Stimulated activated CD8-positive, alpha-beta memory T cell treated with anti-CD3 and anti-CD28 coated beads, Interleukin-2, amount 100 ng/mL, for 48 hours (primary cell): ENCODE measurements at regions not wholly inside any gene's neighbourhood (a gene's known extent, or its start where the extent isn't known, plus 50 kb on each side); places are given as distances from the start of the nearest gene placed in this dataset.
"Not testable (repeated sequence)": the region's sequence is repeated elsewhere in the genome, so short reads cannot be mapped to it uniquely, and the experiment has no call there.

ENCODE experiments used
- DNase-seq, 2 donors: peaks; one replicate each; pipeline ENCODE4 v3.0.0-alpha.2; 2020; ENCODE audit warnings: low read depth in 2 of 2

DNA sequence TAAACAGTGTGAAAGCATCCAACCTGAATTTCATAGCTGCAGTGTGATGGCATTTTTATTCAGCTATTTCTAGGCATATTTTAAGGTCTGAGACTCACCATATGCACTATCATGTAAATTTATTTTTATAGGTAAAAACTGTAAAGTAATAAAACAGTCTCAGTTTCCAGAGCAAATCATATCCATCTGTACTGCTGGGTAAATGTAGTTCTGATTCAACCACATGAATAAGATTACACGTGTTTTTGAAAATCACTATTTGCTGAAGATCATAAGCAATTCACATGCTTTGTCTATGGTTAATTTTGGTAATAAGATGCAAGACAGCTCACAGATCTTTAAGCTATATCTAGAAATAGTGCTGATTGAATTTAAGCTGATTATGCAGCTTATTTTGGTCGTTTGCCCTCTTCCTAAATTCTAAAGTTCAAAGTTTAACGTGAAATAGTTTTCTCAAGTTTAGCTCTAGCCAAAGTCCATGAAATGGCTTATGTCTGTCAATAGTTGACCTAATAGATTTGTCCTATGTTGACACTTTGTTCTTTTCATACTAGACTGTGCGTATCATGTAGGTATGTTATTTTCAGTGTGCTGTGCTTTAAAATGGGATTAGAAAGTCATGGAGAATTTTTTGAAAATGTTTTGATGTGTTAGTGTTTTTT, 489.0 kb downstream of the USP25 start:
- DNase-seq: no peak

DNA sequence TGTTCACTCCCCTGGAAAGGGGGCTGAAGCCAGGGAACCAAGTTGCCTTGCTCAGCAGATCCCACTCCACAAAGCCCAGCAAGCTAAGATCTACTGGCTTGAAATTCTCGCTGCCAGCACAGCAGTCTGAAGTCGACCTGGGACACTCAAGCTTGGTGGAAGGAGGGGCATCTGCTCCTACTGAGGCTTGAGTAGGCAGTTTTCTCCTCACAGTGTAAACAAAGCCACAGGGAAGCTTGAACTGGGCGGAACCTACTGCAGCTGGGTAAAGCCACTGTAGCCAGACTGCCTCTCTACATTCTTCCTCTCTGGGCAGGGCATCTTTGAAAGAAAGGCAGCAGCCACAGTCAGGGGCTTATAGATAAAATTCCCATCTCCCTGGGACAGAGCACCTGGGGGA, 495.0 kb downstream of the USP25 start:
- DNase-seq: not testable (repeated sequence)

DNA sequence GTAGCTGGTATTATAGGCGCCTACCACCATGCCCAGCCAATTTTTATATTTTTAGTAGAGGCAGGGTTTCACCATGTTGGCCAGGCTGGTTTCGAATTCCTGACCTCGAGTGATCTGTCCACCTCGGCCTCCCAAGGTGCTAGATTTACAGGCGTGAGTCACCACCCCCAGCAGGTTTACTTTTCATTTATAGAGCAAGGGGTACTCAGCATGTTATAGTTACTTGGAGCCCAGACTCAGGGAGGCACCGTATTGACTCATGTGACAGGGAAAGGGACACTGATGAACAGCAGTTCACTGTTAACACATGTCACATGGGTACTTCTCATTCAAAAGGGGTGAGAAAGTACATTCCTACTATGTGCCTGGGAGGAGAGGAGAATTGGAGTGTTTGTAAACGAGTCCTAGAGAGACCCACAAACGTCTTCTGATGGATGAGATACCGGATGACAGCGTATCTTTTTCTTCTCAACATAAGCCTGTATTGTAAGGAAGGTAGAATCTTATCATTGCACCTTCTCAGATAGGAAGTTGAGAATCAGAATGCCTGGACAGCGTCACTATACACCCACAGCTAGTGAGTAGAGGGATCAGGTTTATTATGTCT, 510.0 kb downstream of the USP25 start:
- no peak for DNase-seq

DNA sequence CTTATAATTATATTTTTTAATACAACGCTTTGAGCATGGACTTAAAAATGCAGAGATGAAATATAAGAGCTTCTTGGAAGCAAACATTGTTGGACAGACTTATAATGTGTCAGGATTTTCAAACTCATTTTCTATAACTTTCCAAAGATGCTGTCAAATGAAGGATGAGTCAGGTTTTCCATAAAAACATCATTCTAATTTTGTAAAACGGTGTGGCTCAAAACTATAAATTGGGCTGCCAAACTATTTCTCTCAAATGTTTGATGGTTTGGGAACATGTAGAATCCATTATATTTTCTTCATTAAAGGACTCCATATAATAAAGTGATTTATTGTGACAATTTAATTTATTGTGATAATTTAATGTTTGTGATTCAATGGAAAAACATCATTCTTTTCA, 511.2 kb downstream of the USP25 start:
- no peak for DNase-seq

DNA sequence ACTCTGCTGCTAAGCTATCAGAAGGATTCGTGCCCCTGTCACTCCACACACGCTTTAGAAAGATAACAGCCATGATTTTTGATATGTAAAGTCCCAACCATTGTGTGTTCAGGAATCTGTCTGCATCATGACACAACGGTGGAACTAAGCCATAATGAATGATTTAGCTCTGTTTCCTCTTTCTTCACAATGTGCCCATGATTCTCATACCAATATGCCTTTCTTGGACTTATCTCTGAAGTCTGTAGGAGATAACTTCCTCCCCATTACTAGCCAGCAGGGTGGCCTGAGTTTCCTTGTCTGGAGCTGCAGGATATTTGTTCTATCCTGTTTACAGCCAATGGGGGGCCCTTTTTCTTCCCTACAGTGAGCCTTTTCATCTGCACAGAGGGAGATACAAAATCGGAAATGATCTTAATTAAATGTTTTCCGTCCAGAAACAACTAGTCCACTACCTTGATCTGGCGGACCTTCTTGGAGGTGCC, 511.7 kb downstream of the USP25 start:
- DNase-seq: no peak

DNA sequence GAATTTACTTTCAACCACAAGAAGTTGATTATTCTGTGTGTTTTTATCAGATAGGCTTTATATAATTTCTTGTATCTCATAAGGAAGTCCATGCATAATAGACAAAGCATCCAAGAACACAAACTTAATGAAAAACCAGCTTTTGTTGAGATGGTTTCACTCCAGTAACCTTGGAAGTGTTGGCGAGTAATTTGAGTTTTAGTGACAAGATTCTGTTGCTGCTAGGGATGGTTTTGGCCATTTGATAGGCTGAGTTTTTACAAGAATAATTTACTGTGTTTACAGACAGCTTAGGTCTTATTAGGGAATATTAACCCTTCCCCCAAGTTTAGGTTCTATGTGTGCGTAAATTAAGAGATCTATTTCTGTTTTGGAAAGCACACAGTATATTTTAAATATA, 513.6 kb downstream of the USP25 start:
- no peak for DNase-seq

DNA sequence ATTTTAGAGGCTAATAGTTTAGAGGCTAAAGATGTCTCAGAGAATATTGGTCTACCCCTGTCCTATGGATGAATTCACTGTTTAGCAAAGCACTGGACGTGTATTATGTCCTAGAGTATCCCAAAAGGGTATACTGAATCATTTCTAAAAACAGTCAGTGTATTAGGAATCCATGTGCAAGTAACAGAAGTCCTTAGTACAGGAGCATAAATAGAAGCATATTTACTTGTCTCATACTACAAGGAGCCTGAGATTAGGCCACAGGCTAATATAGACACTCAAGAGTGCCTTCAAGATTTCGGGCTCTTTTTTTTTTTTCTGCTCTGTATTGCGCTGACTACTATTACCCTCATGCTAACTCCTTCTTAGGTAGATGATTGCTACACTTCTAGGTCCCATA, 518.9 kb downstream of the USP25 start:
- DNase-seq: no peak

DNA sequence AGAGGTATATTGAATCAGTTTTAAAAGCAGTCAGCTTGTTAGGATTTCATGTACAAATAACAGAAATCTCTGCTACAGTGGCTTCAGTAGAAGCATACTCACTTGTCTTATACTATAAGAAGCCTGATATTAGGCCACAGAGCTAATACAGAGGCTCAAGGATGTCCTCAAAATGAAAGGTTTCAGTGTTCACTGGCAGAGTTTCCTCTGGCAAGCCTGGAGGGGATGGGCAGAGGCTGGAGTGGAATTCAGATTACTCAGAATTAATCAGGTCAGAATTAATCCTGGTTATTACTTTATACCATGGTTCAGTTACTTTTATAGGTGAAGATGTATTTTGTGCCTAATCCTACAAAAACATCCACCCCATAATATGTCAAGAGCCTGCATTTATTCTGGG, 520.5 kb downstream of the USP25 start:
- no peak for DNase-seq

DNA sequence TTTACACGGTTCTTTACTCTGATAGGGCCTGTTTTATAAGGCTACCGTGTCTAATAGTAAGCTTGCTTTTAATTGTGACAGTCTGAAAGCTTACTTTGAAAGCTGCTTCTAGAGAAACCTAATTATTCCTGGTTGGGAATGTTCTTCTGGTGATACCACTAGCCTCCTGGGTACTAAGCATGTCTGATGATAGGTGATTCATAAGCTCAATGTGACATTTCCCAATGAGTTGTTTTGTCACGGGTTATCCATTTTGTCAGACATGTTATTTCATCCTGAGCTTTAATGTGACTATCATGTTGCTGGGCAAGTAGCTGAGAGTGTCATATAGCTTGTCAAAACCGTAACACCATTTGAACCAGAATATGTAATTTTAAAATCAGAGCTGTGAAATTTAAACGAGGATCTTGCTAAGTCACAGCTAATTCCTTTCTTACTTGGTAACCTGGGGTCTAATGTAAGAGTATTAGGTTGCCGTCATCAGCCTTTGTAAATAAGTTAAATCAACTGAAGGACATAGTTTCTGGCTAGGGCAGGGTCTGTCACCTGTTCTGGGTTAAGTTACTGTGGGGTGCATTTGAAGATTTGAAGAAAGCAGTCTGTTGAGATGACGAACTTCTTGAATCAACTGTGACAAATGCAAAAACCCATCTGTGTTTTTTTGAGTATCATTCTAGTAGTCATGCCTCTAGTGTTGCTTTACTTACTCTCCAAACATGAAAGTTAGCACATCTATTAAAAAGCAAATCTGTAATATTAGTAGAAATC, 529.2 kb downstream of the USP25 start:
- DNase-seq: no peak

DNA sequence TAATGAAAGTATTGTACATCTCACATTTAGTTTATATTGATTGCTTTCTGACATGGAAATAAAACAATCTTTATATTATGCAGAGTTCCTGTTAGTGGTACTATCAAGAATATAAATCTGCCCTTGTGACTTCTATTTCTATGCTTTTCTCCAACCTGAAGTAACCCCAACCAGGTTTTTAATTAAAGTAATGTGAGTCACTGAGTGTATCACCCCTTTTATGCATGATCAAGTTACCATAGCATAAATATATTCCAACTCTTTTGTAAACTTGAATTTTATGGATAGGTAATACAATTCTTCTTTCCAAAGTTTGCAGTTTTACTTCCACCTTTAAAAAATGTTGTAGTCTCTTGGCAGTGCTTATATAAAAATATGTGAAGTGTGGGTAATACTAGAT, 532.3 kb downstream of the USP25 start:
- DNase-seq: no peak

DNA sequence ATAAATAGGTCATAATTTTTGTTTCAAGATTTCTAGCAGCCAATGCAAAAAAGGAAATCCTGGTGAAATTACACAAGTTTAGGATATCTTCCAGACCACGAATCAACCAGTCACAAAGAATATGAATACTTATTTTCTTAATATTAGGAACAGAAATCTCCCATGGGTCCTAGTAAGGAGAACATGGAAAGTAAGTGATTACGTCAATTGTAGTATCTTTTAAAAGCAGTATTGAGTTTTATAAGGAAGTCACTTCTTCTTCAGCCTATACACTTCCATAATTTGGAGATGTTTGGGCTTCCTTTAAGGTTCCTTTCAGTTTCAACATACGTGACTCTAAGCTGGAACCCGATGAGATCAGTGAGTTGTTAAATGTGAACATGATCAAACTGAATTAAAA, 534.5 kb downstream of the USP25 start:
- no peak for DNase-seq

DNA sequence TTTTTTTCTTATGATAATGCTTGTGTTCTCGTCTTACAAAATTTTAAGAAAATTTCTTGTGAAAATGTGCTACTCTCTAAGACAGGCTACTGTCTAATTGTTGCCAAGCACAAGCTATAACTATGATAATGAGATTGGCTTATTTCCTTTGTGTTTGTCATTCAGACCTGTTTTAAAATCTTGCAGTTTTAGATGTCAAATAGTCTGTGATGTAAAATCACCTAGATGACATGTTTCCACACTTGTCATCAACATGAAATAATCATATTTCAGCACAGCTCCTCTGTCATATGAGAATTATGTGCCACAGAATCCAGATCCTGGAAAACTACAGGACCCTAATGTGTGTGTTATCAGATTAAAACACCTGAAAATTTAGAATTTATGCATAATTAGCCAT, 539.7 kb downstream of the USP25 start:
- no peak for DNase-seq

DNA sequence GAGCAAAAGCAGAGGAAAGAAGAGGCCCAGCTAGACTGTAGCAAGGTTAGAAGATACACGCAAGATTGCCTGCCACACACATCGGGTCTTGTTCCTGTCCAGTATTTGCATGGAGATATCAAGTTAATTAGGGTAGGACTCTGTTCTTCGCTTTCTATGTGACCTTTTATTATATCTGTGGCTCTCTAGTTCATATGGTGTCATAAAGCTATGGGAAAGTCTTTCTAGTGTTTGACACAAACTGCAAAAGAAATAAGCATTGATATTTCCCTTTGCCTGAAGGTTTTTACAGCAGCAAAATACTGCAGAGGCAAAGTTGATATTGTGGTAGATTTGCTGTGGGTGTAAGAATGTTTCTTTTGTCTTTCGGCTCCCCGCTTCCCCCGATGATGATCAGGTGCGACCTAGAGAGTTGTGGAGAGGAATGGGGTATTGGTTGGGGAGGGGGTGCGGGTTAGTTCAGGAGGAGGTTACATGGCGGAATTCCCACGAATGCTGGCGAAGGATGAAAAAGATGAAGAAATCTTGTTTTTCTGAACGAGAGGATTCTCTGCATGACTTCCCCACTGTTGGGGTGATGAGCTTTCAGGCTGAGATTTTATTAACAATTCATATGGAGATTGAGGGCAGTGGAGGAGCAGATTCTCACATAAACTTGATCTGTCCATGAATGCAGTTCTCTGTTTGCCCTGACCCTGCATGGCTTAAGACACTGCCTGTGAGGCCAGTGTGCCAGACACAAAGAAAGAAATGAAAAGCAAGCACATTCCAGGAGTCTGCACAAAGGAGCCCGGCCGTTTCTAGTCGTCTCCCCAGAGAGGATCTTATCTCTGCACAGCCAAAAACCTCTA, 550.2 kb downstream of the USP25 start:
- DNase-seq: no peak

DNA sequence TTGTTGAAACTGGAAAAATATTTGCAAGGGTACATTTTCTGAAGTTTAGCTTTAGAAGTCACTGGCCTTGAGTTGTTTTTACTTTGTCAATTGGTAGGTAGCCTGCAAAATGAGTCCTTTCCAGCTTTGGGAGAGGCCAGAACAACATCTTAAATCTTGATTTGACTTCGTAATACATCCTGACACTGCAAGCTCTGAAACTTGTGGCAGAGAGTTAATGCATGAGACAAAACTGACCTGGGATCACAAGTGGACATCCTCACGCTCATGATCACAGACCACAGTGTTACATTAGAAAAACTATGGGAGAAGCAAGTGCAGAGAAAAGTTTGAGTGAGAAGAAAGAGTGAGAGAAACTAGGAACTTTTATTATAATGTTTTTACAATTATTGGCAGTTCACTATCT, 550.9 kb downstream of the USP25 start:
- DNase-seq: no peak

DNA sequence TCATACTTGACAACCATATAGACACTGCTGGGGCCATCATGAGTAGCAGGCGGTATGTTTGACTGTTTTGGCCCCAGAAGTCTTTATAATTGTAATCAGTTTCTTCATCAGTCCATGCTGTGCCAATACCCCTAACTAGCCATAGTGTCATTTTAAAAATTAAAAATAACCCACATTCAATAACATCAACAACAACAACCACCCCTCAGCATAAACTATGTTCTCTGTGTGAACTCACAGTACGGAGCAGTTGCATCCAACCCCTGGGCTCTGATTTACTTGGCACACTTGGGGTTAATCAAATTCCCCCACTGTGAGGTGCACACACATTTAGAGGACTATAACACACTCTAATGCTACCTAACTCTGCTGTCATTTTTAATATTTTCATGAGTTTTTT, 553.7 kb downstream of the USP25 start:
- no peak for DNase-seq

DNA sequence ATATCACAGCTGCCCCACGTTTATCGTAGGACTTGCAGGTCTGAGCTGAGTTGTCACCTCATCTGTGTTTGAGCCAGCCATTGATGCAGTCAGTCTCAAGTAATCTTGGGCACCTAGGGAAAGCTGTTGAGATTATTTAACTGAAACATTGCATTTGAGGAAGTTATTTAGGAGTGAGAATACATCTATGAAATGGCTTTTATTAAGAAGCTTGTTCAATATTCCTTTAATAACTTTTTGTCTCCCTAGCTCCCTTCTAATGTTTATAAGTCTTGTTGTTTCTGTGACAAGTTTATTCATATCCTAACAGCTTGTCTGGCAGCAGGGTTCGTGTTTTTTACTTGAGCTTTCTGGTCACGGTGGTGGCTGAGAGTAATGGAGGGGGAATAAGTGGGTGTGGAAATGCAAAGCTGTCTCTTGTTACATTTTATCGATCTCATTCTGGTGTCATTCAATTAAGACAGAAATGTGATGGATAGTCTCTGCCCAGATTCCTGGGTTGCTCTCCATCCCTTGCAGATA, 555.9 kb downstream of the USP25 start:
- DNase-seq: no peak

DNA sequence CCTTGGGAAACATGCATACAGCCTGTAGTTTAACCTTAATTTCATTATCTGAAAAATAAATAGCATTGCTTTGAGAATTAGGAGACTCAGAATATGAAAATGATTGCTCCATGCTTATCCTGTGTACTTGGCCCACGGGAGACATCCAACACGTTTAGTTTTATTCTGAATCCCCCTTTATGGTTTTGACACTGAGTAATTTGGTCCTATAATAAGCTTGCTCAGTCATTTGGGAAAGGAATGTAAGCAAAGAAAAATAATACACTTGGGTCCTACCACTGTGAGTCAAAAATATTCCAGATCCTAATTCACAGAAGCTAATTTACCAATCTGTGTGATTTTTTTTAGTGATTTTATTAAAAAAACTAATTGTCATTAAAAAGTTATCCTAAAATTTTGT, 557.3 kb downstream of the USP25 start:
- DNase-seq: no peak

DNA sequence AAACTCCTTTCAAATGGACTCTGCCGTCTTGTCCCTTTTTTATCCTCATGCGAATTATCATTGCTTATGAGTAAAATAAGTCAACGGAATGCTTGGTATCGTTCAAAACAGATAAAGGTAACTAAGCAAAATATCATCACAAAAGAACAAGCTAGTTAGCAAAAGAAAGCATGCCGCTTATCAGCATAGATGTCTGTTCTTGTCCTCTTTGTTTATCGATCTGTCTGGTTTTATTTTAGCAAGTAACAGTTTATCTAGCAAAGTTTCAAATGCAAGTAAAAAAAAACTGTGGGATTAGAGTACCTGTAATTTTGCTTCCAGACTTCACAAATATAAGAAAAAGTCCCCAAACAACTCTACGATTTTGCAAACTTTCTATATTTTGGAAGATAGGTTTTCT, 561.5 kb downstream of the USP25 start:
- DNase-seq: no peak

DNA sequence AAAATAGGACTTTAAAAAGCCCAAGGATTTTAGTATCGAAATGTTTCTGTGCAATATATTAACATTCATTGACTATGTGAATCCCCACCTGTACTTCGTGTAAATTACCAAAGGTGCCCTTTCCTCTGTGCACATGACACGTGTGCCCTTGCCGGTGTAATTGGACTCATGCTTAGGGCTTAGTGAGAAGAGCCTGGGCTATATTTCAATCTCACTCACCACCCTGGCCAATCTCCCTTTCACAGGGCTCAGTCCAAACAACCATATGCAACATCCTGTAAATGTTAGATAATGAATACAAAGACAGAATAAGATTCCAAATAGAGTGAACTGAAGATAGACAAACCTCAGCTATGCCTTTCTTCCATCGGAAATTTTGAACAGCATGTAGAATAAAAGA, 564.3 kb downstream of the USP25 start:
- no peak for DNase-seq

DNA sequence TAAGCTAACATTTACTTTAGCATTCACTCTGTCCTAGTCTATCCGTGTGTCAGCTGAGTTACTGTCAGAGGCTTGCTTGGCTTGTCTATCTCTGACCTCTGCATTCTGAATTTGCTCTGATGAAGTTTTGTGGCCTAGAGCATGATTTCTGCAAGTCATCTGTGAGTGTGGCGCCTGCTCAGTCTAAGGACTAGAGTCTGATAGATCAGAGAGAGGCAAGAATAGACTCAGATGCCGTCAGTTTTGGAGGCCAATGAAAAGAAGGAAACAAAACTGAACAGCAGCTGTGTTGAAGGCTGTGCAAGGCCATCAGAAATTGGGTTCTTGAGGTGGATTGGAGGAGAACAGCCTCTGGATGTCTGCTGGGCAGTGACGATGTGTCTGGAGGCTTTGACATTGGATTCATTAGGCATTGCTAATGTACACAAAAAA, 573.1 kb downstream of the USP25 start:
- DNase-seq: no peak

DNA sequence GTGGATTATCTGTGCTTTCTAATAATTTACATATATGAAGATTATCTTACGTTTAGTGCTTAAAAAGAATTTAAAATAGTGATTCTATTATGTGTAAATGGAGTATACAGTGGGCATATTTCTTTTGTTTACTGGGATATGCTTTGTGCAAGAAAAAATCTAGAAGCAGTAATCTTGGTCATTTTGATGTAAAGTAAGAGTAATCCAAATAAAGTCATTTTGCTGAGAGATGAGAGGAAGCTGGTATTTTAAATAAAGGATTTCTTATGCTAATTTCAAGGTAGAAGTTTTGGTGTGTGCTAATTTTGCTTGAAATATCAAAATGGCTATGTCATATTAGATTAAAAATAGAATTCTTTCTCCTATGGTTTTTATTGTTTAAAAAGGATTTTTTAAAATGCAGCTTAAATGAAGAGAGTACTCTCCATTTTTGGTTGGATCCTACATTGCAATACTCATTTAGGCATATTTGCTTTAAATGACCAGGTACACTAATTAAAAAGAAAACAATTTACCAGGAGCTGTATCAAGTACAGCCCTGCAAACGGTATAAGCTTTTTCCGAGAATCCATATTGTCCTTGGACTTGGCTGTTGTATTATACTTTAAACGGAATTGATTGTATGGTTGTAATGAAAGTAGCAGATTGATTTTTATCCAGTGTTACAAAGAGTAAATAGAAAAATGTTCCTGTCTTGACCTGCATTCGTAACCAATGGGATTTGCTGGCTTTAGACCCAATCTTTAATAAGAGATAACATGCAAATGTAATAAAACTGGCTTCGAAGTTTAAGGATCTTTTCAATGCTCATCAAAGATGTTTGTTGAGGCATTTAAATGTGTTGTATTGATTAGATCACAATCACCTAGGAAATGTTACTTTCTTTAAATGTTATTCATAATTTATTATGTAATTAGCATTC, 574.7 kb downstream of the USP25 start:
- no peak for DNase-seq
